ENCODE measurements at regions not wholly inside any gene's neighbourhood (a gene's known extent, or its start where the extent isn't known, plus 50 kb on each side); places are given as distances from the start of the nearest gene placed in this dataset.
"Not testable (repeated sequence)": the region's sequence is repeated elsewhere in the genome, so short reads cannot be mapped to it uniquely, and the experiment has no call there.

DNA sequence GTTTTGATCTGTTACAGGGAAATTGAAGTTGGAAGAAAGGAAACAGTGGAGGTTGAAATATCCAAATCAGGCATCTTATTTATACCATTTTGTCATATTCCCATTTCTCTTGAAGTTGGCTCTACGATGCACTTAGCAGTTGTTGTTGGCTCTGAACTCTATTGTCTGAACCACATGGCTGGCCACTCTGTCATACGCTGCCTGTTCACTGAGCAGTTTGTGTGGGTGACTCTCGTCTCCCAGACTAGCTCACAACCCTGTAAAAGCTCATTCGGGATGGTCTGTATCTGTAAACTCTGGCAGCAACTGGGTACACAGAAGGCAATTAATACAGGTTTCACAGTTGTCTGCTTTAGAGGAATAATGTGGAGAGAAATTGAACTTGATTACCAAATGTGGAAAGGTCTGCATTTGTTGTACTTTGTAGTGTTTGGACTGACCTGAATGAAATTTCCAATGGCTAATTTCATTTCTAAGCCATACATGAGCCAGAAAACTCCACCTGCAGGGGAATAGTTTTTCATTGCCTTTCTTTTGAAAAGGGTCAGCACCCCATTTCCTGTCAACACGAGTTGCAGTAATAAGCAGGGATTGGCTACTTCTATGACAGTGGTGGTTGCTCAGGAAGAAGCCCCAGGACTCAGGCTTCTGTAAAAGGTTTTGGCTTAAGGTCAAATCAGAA lies 378.2 kb downstream of the OSR1 start:
- no peak for DNase-seq

DNA sequence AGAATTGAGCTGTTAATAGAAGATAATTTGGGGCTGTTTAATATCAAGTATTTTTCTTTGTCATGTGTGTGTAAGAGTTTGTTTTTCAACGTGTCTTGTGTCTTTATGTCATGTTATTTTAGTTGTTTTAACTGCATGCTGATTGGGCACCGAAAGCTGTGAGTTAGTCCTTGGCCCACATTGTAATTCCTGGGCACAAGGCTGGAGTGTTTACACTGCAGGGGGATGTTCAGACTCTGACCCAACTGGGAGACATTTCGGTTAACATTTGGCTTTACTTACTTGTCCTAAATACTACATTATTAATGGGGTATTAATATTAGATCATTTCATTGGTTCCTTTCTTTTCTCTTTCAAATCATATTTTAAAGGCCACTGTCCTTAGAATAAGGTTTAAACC lies 381.0 kb downstream of the OSR1 start:
- DNase-seq, result no peak

DNA sequence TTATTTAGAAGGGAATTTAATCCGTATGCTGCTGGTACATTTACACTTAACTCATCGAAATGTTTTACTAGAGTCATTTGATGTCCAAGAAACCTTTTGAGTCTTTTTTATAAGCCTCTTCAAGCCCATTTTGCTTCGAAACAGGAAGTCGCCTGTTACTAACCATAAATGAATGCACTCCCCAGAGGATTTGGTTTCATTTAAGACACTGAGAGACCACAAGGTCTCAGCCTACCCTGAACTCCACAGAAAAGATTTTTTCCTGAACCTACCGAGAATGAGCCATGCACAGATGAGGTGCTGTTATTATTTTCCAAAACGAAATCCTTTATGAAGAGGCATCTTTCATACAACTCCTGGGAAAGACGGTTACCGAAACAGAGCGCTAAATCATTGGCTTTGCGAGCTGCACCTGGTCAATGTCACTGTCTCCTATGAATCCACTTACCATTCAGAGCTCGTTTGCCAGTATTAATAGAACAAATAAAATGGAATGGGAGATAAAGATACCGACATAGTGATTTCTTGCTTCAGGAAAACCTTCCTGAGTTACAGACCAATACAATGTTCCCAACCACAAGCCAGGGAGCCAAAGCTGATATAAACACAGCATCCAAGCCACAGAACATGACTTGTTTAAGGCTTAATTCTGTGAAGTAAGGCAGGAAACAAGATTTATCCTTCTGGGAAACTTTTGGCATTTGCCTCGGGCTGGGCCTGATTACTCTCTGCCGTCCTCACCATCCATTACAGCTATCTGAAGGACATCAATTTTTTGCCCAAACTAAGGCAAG lies 382.1 kb downstream of the OSR1 start:
- DNase-seq, result no peak

DNA sequence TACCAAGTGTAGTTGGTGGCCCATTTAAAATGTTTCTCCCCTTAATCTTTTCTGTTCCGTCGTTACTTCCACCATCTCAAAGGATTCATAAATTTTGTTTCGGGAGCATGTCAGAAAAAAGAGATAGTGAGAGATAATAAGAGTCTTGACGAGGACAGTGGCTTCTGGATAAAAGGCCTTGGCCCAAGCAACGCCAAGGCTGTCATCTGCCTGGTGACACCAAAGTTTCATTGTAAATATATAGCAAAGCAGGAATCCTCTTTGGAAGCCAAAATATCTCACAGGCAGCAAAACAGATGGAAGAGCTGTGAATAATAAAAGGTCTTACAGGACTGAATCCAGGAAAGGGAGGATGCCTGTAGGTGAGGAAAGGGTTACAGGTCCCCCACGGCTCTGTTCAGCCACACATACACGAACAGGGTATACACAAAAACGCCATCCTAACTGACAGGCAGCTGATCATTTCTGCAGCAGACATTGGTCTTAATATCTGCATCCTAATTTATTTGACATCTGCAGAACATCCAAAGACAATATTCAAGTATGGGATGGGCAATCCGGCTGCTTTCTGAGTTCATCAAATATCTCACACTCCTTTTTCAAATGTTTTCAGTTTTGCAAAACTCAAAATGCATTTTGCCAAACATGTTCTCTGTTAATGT lies 382.8 kb downstream of the OSR1 start:
- DNase-seq, result no peak

DNA sequence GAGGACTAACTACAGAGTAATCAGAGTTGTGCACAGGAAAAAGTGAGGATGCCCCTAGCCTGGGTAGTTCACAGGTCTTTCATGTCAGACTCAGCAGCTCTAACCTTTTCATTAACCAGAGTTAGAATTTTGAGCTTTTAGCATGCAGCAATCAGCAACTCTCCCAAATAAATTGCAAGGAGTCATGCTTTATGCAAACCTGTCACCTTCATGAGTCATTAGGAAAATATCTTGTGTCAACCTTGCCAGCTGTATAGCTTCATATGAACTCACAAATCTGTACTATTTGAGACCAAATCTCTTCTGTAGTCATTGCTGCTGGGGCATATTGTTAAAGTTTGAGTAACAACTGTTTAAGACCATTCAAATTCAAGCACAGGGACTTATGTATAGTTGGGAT lies 382.3 kb upstream of the NT5C1B start:
- no peak for DNase-seq

DNA sequence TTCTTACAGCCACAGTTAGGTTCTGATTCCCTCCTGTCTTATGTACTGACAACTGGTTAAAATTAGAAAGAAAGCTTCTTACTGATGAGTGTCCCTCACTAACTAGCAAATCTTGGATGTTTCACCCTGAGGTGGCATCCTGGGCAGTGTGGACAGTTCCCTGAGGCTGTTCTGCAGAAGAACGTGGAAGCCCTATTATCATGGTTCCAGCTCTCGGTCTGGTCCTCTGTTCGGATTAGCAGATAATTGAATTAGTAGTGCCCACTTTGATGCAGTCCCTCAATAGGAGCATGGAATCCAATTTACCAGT lies 381.7 kb upstream of the NT5C1B start:
- DNase-seq, result no peak

DNA sequence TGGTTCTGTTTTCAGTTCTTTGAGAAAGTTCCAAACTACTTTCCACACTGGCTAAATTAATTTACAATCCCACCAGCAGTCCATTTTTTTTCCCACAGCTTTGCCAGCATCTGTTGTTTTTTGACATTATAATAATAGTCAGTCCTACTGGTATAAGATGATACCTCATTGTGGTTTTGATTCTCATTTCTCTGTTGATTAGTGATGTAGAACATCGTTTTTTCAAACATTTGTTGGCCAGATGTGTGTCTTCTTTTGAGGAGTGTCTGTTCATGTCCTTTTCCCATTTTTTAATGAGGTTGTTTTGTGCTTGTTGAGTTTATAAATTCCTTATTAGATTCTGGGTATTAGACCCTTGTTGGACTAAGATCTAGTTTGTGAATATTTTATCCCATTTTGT lies 376.8 kb upstream of the NT5C1B start:
- DNase-seq, result no peak

DNA sequence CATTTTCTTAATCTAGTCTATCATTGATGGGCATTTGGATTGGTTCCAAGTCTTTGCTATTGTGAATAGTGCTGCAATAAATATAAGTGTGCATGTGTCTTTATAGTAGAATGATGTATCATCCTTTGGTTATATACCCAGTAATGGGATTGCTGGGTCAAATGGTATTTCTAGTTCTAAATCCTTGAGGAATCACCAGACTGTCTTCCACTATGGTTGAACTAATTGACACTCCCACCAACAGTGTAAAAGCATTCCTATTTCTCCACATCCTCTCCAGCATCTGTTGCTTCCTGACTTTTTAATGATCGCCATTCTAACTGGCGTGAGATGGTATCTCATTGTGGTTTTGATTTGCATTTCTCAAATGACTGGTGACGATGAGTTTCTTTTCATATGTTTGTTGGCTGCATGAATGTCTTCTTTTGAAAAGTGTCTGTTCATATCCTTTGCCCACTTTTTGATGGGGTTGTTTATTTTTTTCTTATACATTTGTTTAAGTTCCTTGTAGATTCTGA lies 374.4 kb upstream of the NT5C1B start:
- DNase-seq, result not testable (repeated sequence)

DNA sequence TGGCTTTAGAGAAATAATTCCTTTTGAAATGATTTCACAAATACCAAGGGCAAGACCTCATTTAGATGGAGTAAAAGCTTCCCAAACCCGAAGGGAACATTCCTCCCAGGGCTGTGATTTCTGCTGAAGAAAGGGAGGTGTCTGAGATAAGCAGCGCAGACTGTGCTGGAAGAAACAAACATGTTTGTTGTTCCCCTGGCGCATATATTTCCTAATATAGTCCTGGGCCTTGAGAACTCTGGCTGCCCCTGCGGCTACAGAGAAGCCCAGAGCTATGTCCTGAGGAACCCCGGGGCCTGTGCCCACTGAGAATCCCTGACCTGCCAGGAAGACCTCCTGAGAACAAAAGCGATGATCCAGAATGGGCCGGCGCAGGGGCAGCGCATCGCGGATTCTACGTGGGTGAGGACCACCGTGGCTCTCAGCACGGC lies 372.6 kb upstream of the NT5C1B start:
- DNase-seq, result no peak

DNA sequence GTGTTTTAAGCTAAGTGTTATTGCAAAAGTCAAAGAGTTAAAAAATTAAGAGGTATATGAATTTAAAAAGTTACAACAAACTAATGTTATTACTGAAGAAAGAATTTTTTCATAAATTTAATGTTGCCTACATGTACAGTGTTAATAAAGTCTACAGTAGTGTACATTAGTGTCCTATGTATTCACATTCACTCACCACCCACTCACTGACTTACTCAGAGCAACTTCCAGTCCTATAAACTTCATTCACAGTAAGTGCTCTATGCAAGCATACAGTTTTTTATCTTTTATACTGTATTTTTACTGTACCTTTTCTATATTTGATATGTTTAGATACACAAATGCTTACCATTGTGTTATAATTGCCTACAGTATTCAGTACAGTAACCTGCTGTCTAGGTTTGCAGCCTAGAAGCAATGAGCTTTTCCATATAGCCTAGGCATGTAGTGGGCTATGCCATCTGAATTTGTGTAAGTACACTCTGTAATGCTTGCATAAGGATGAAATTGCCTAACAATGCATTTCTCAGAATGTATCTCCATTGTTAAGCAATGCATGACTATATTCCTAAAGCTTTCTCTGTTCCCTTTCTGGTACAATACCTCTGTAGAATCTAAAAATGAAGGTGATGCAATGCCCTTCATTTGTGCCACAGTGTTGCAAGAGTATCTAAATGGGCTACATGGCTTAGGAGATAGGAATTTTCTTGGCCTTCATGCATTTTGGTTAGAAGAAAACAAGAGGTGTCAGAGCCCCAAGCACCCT lies 370.8 kb upstream of the NT5C1B start:
- no peak for DNase-seq

DNA sequence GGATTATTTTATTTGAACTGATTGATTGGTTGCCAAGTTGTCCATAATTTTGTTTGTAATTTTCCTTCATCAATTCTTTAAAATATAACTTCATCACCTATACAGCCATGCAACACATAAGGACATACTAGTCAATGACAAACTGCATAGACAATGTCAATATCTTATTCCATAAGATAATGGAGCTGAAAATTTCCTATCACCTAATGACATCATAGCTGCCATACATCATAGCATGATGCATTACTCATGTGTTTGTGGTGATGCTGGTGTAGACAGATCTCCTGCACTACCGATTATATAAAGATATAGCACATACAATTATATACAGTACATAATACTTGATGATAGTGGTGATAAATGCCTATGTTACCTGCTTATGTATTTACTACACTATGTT lies 369.8 kb upstream of the NT5C1B start:
- DNase-seq, result no peak

DNA sequence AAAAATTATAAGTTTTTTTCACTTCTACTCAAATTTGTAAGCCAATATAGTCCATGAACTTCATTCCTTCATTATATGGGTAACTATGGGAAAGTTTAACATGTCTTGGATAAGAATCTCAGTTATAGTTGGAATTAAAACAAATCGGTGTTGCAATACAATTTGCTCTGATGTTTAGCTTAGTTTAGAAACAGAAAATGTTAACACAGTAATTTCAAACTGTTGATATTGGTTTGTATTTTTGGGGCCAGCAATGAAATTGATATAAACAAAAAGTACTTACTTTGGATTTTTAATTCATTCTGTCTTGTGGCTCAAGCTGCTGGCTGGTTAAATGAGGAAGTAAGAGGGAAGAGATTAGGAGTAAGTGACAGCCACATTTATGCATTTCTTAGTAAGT lies 368.5 kb upstream of the NT5C1B start:
- no peak for DNase-seq

DNA sequence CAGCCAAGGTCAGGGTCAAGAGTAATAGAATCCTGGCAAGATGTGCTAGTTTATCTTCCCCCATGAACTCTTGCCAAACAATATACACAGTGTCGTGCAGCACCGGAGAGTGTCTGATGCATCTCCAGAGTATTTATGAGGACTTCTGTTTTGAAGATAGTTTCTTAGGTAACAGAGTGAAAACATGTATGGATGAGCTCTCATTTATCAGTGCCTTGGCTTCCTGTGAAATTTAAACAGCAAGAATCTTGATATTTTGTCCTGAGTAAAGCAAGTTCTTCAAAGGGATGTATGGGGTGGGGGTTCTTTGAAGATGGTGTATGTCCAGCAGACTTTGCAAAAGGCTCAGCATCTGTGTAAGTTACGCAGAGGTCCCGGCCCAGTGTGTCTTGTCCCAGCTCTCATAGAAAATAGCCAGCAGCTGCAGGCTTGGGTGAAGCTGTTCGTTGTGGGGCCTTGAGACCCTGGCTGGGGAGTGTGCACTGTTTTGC lies 361.0 kb upstream of the NT5C1B start:
- DNase-seq, result no peak

DNA sequence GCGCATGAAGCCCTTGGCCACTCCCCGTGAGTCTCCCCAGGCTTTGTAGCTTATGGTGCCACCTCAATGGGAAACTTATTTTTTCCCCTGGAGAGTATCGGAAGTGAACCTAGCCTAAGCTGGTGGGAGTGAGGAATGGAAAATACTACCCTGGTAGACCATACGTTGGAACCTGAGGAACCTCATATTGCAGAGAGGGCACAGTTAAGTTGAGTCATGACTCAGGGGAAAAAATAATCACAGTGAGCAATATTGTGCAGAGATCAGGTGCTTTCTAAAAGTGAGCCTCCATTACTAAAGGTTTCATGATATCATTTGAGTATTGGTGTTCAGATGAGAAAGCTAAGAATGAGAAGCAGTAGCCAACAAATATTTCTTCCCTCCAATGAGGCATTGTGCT lies 360.5 kb upstream of the NT5C1B start:
- no peak for DNase-seq

DNA sequence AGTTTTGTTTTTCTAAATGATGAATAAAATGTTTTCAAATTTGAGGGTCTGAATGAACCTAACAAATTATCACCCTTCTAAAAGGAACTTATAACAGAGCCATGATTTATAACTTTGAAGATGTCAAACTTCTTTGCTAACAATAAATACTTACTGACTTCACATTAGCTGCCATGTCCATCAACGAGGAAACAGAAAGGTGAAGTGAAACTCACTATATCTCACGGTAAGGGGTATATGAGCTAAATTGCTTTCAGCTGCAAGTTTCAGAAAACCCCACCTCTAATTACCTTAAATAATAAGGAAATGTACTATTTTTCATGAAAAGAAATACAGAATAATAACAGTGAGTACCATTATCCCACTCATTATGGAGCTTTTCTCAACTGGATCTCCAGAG lies 350.8 kb upstream of the NT5C1B start:
- no peak for DNase-seq

DNA sequence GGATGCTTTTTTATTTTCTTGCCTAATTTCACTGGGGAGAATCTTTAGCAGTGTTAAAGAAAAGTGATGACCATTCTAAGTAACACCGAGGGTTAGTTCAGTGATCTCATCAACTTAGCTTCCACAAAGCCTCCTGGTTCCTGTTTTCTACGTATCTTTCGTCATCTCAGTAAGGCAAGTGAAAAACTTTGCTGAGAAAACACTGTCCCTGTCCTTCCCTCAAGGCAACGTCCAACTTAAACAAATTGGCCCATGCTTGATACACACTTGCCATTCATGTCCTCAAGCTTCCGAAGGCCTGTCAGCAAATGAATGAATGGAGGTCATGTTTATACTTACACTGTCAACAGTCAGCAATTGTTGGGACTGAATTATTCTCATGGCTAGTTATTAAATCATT lies 350.4 kb upstream of the NT5C1B start:
- DNase-seq, result not testable (repeated sequence)

DNA sequence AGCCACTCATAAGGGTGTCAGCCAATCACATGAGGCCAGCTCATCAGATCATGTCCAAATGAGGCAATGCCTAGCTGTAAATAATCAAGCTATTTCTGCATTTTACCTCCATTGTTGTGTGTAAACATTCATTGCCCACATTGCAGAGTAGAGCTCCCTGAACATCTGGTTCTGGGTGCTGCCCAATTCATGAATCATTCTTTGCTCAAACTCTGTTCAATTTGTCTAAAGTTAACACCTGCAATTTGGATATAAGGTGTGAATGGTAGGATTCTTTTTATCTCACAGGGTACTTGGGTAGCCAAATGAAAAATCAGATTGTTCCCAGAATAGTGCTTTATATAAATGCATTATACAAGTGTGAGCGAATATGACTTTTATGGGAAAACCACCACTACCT lies 345.5 kb upstream of the NT5C1B start:
- DNase-seq, result no peak

DNA sequence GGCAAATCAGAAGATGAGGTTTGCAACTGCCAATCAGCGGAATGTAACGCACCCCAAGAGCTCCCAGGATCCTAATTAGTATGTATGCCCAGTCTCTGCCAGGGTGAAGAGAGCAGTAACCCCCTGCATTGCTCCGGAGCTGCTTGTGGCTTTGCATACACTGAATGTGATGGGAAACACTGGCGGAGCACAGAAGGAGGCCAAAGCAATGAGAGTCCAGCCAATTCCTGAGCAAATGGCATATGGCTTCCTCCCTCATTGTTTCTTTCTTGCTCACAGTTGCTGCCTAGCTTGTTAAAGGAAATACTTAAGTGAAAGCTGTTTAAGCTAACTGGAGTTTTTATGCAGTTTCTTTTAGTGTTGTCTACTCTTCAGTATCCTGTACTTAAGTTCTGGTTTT lies 343.5 kb upstream of the NT5C1B start:
- DNase-seq, result no peak

DNA sequence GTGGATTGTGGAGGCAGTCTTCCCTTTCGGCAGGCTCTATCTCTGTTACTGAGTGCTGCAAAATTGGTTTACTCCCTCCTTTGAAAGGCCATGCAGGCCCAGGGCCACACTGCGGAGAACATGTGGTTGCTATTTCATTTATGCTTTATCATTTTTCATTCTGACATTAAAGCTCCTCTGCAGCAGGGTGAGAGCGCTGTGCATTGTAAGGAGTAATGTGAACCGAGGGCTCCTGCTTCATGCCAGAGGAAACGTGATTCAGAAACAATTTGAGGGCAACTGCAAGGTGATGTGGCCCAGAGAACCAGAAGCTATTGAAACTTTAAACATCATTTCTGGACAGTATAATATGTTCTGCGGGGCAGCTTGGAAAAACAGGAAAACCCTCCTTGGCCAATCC lies 341.6 kb upstream of the NT5C1B start:
- no peak for DNase-seq

DNA sequence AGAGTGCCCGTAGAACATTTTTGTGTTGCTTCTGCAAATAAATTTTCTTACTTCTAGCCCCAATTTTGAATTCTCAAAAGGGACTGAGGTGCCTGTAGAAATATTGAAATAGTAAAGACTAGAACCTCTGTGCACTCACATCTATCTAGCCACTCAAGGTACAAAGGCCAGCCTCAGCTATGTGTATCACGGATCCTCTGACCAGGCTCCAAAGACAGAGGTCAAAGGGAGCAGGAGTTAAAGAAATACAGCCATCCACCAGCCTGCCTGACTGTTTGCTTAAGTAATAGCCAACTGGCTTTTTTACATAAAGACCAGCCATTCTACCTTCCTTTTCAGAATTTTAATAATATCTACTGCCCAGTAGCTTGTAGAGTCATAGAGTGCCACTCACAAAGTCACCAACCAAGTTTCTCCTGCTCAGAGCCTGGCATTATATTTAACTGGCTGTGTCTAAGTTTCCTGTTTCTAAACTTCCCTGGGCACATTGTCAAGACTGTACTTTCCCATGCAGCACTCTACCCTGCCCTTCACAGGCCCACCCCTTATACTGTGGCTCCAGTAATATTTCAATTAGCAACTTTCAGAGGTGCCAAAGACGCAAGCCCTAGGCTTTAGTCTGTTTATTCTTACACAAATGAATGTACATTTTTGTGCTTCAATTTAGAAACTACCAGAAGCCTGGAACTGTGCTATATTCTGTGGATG lies 338.3 kb upstream of the NT5C1B start:
- DNase-seq, result no peak

DNA sequence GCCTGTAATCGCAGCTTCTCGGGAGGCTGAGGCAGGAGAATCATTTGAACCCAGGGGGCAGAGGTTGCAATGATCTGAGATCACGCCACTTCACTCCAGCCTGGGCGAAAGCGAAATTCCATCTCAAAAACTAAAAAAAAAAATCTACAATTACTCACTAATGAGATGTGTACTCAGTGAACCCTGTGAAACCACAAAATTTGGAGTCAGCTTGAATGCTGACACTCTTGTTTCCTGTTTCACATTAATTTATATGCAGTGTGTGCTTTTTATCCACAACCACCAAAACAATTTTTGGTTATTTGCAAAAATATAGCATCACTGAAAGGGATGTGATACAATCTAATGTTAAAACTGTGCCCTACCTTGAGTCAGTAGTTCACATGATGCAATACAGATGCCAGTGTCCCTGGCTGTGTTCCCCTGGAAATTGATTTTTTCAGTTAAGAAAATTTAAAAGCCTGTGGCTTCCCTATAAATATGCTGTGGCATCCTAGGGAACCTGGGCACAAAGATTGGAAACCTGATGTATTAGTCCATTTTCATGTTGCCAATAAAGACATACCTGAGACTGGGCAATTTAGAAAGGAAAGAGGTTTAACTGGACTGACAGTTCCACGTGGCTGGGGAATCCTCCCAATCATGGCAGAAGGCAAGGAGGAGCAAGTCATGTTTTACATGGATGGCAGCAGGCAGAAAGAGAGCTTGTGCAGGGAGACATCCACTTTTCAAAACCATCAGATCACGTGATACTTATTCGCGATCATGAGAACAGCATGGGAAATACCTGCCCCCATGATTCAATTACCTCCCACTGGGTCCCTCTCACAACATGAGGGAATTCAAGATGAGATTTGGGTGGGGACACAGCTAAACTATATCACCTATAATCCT lies 337.5 kb upstream of the NT5C1B start:
- DNase-seq, result no peak
